NB4 (cell line): ENCODE measurements at regions not wholly inside any gene's neighbourhood (a gene's known extent, or its start where the extent isn't known, plus 50 kb on each side); places are given as distances from the start of the nearest gene placed in this dataset.
A peak's percentile ranks its signal among the peaks of the same experiment; 100 is the strongest.
"Not testable (repeated sequence)": the region's sequence is repeated elsewhere in the genome, so short reads cannot be mapped to it uniquely, and the experiment has no call there.

Experiments used
- DNase-seq: peaks from one replicate; pipeline ENCODE4 v3.0.0; 2010; ENCODE audit warnings: low read depth
- H3K4me3 ChIP-seq: one replicate; pipeline ENCODE4 v1.5.1; 2011; ENCODE audit warnings: mild to moderate bottlenecking, low read depth, low read length, moderate library complexity
- CTCF ChIP-seq: IDR thresholded peaks from one replicate; pipeline ENCODE4 v1.5.1; 2012; ENCODE audit warnings: low read depth, low read length
- MAX ChIP-seq: IDR thresholded peaks from 2 replicates; pipeline ENCODE4 v1.6.1; 2011; ENCODE audit warnings: low read depth, low read length
- MYC ChIP-seq: IDR thresholded peaks from 2 replicates; pipeline ENCODE4 v1.6.1; 2011; ENCODE audit warnings: low read depth, low read length
- POLR2A ChIP-seq: IDR thresholded peaks from 2 replicates; pipeline ENCODE4 v1.6.1; 2011; ENCODE audit warnings: mild to moderate bottlenecking; ENCODE audit not compliant: insufficient read length; ENCODE audit errors: extremely low read depth

DNA sequence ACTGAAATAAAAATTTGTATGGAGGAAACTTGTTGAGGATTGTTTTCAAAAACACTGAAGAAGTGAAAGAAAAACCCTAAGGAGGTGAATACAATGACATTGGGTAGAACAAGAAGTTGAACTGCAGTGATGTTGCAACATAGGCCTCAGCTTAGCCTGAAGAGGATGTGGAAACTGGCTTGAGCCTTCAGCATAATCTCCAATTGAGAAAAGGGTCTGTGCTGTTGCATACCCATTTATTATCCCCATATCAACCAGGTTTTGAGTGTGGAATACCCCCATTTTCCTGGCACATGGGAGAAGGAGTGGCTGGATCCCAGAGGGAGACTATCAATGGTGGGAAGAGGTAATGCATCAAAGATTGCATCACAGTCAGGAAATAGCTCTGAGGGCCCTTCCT, 695.0 kb upstream of the HS3ST1 start:
- peak; percentile 70 for DNase-seq
- H3K4me3 ChIP-seq = no peak overlapping the region
- no peak for TF ChIP-seq MYC
- no peak for TF ChIP-seq MAX
- TF ChIP-seq POLR2A = no peak
- no peak for TF ChIP-seq CTCF

GRCh38 chr4:12122316-12122715, 693.6 kb upstream of the HS3ST1 start:
- H3K4me3 ChIP-seq = no peak overlapping the region
- no peak for TF ChIP-seq CTCF
- TF ChIP-seq POLR2A = no peak
- no peak for DNase-seq

GRCh38 chr4:12120968-12121367, 692.3 kb upstream of the HS3ST1 start:
- DNase-seq = no peak
- no peak overlapping the region for H3K4me3 ChIP-seq
- TF ChIP-seq POLR2A (no peak), CTCF (no peak), MAX (no peak), MYC (no peak)

GRCh38 chr4:12118651-12119213, 690.0 kb upstream of the HS3ST1 start:
- peak; percentile 90 for DNase-seq
- no peak overlapping the region for H3K4me3 ChIP-seq
- TF ChIP-seq MYC = peak; percentile 38
- TF ChIP-seq MAX = peak; percentile 57; the same call in 1 of the 2 replicates
- TF ChIP-seq POLR2A = no peak
- no peak for TF ChIP-seq CTCF

DNA sequence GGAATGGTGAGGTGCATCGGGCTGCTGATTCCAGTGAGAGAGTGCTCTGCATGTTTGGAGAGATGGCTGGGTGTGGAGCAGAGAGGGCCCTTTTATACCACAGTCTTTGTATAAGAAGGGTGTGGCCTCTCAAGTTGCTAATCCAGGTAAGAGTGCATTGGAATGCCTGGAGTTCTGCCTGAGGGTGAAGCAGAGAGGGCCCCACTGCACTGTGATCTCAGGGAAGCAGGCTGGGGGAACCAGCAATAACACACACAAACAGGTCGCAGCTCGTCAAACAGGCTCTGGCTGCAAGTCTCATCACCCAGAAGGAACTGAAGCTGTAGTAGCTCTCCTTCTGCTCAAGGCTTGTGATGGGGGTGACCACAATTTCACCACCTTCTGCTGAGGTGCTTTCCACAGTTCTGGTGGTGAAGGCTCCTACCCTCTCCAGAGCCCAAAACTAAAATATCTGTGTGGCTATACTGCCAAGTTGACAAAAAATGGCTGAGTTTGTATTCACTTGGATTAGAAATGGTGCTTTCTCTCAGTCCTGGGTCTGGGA, 687.4 kb upstream of the HS3ST1 start:
- no peak overlapping the region for H3K4me3 ChIP-seq
- no peak for TF ChIP-seq POLR2A
- no peak for TF ChIP-seq MYC
- TF ChIP-seq MAX = no peak
- TF ChIP-seq CTCF = no peak
- no peak for DNase-seq

DNA sequence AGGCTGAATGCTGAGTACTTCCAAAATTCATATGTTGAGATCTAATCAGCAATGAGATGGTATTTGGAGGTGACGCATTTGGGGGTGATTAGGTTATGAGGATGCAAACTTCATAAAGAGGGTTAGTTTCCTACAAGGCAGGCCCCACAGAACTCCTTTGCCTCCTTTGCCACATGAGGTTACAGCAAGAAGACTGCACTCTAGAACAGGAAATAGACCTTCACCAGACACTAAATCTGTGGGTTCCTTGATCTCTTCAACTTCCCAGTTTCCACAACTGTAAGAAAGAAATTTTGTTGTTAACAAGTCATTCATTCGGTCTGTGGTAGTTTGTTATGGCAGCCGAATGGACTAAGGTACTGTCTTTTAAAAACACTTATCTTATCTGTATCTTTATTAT, 681.9 kb upstream of the HS3ST1 start:
- TF ChIP-seq CTCF (no peak), MYC (no peak), MAX (no peak), POLR2A (no peak)
- DNase-seq = no peak
- no peak overlapping the region for H3K4me3 ChIP-seq

- not testable (repeated sequence) for DNase-seq
Measured at GRCh38 chr4:12109056-12109455, 680.4 kb upstream of the HS3ST1 start.

More at GRCh38 chr4:12109056-12109455, 680.4 kb upstream of the HS3ST1 start:
- not testable (repeated sequence) for H3K4me3 ChIP-seq
